ENCODE measurements at regions not wholly inside any gene's neighbourhood (a gene's known extent, or its start where the extent isn't known, plus 50 kb on each side); places are given as distances from the start of the nearest gene placed in this dataset.

GRCh38 chr2:226118471-226119429, 680.9 kb downstream of the IRS1 start:
- TF ChIP-seq CTCF (IDR thresholded peaks at IDR 0.05; ENCODE audit: poor library complexity) (no peak), EZH2 (IDR thresholded peaks at IDR 0.05; ENCODE audit: borderline replicate concordance) (no peak), EZH2phosphoT487 (IDR thresholded peaks at IDR 0.05; ENCODE audit: low read depth, severe bottlenecking, unreplicated experiment) (no peak)

Measured in hepatocyte (in vitro differentiated cells).